Psoas muscle (tissue), 7 donors: ENCODE measurements at regions not wholly inside any gene's neighbourhood (a gene's known extent, or its start where the extent isn't known, plus 50 kb on each side); places are given as distances from the start of the nearest gene placed in this dataset.

Source experiments
- ATAC-seq, 4 donors: fragments of 200-7000 bp; cut with Tn5 transposase; one replicate each; pipeline ENCODE4 v1.9.1; 2020; ENCODE audit warnings: moderate library complexity in 3 of 4, mild to moderate bottlenecking in 2 of 4
- DNase-seq, 2 donors: peaks; one replicate each; pipeline ENCODE4 v3.0.0-alpha.2; 2020
- H3K27ac ChIP-seq: fragments of 200-600 bp; one replicate; pipeline ENCODE4 v1.8.0; 2022
- H3K27me3 ChIP-seq, 3 donors: fragments of 200-600 bp in 1 of 3; one replicate each; pipeline versions ENCODE4 v1.6.1 to v1.8.0; 2013 to 2022; ENCODE audit warnings: low read length in 2 of 3, mild to moderate bottlenecking in 2 of 3, moderate library complexity in 1 of 3; ENCODE audit not compliant: insufficient read depth in 3 of 3
- H3K36me3 ChIP-seq, 2 donors: fragments of 200-600 bp in 1 of 2; one replicate each; pipeline versions ENCODE4 v1.6.1 to v1.8.0; 2013 to 2022; ENCODE audit warnings: low read depth in 1 of 2, mild to moderate bottlenecking in 1 of 2, moderate library complexity in 1 of 2; ENCODE audit not compliant: insufficient read depth in 1 of 2
- H3K4me1 ChIP-seq: fragments of 200-600 bp; one replicate; pipeline ENCODE4 v1.8.0; 2022
- H3K4me3 ChIP-seq: fragments of 200-600 bp; one replicate; pipeline ENCODE4 v1.8.0; 2022; ENCODE audit warnings: mild to moderate bottlenecking
- H3K9me3 ChIP-seq: fragments of 200-600 bp; one replicate; pipeline ENCODE4 v1.8.0; 2022
- WGBS, 3 donors: extraction: QIAGEN DNeasy Blood & Tissue Kit; methylation state at CpG; one replicate each; pipeline versions ENCODE4 v1.1.6 to v1.1.7; 2013; 5-methylcytosine and 5-hydroxymethylcytosine counted together
- intact Hi-C, 2 donors: fragments of 100-400 bp; cut with DNase I; formaldehyde crosslinking; loops; one replicate each; pipeline versions ENCODE4 v1.11.0 to v1.14.2; 2022
- TF ChIP-seq, protein P1 (sequence below): fragments of 200-600 bp; IDR thresholded peaks from one replicate; pipeline ENCODE4 v1.8.0; 2022; ENCODE audit warnings: antibody characterized with exemption
- donor health status: healthy with polysubstance abuse.
- donor health status: DM: no; HTN: no; CAD: no; lungs with moderate emphysema.
- donor health status: Bipolar disorder and iron deficiency.
- donor health status: healthy.
- donor health status: DM: yes; HTN: yes; CAD: no.
- donor health status: DM: no; HTN: no; CAD: no.
- donor health status: DM: yes; HTN: yes; CAD: no.

DNA sequence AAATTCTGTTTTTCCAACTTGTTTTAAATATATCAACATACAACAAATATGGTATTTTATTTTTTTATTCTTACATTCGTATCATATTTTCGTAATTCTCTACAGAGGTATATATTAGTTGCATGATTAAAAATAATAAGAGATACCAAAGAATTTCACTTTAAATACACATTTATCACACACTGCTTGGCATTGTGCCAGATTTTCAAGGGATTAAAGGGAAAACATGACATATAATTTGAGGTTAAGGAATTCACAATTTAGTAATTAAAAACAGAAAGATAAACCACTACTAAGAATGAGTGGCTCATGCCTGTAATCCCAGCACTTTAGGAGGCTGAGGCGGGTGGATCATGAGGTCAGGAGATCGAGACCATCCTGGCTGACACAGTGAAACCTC is 484.7 kb upstream of the SORCS1 start:
- H3K36me3 ChIP-seq: no peaks in the 10 kb centered on the region
- 92 to 95% (median 93%) methylated on average over 4 of the region's 4 CpGs for WGBS, 3 donors
- DNase-seq (no peak), ATAC-seq (no peak)
- H3K4me1 ChIP-seq: no peaks in the 10 kb centered on the region
- no peaks in the 10 kb centered on the region for H3K9me3 ChIP-seq
- no peak overlapping the region for H3K27ac ChIP-seq
- no peaks in the 10 kb centered on the region for H3K27me3 ChIP-seq
- TF ChIP-seq, protein P1, sequence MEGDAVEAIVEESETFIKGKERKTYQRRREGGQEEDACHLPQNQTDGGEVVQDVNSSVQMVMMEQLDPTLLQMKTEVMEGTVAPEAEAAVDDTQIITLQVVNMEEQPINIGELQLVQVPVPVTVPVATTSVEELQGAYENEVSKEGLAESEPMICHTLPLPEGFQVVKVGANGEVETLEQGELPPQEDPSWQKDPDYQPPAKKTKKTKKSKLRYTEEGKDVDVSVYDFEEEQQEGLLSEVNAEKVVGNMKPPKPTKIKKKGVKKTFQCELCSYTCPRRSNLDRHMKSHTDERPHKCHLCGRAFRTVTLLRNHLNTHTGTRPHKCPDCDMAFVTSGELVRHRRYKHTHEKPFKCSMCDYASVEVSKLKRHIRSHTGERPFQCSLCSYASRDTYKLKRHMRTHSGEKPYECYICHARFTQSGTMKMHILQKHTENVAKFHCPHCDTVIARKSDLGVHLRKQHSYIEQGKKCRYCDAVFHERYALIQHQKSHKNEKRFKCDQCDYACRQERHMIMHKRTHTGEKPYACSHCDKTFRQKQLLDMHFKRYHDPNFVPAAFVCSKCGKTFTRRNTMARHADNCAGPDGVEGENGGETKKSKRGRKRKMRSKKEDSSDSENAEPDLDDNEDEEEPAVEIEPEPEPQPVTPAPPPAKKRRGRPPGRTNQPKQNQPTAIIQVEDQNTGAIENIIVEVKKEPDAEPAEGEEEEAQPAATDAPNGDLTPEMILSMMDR: no peak
- intact Hi-C loops: no loop called here
- H3K4me3 ChIP-seq: no peak overlapping the region

DNA sequence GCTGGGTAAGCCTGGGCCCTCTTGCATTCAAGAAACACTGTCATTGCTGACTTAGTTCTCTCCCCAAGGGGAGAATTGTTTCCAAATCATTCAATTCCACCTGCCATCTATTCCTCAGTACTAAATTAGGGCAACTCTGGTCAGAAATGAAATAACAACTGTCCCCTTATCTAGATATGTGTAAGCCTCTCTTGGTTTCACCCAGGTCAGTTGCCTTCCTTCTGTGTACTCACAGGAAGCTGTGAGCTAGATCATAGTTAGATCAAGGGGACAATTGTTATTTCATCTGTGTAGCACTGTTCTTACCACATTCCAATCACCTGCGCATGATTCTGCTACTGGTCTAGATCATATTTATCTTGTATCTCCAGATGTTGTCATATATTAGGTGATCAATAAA is 483.0 kb upstream of the SORCS1 start:
- H3K4me3 ChIP-seq: no peak overlapping the region
- no peaks in the 10 kb centered on the region for H3K4me1 ChIP-seq
- H3K9me3 ChIP-seq: no peaks in the 10 kb centered on the region
- TF ChIP-seq, protein P1: no peak
- H3K27ac ChIP-seq: no peak overlapping the region
- H3K27me3 ChIP-seq: no peaks in the 10 kb centered on the region
- ATAC-seq (no peak), DNase-seq (no peak)
- intact Hi-C loops: no loop called here
- no peaks in the 10 kb centered on the region for H3K36me3 ChIP-seq
- WGBS, 3 donors: 77 to 79% (median 78%) methylated on average over 1 of the region's 1 CpG

DNA sequence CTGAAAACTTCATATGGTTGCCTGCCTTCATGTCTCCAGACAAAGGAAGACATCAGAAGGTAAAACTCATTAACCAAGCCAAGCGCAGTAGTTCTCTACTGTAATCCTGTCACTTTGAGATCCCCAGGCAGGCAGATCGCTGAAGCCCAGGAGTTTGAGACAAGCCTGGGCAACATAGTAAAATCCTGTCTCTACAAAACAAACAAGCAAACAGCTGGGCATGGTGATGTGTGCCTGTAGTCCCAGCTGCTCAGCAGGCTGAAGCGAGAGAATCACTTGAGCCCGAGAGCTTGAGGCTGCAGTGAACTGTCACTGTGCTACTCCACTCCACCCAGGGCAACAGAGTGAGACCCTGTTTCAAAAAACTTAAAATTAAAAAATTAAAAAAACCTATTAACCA is 467.4 kb upstream of the SORCS1 start:
- Histone ChIP-seq H3K27me3 (no peaks in the 10 kb centered on the region), H3K9me3 (no peaks in the 10 kb centered on the region), H3K4me3 (no peak overlapping the region), H3K4me1 (no peaks in the 10 kb centered on the region), H3K27ac (no peak overlapping the region), H3K36me3 (no peaks in the 10 kb centered on the region)
- 61 to 67% (median 66%) methylated on average over 4 of the region's 4 CpGs for WGBS, 3 donors
- DNase-seq: no peak
- intact Hi-C loops: no loop called here
- TF ChIP-seq, protein P1: no peak
- no peak for ATAC-seq

DNA sequence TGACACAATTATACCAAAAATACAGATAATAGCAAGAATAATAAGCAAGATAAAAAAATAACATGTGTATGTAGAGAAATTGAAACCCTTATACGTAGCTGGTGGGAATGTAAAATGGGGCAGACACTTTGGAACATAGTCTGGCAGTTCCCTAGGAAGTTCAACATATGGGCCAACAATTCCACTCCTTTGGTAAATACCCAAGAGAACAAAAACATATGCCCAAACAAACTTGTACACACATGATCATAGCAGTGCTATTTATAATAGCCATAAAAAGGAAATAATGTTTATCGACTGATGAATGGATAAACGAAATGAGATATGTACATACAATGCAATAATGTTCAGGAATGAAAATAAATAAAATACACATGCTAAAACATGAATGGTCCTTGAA is 462.4 kb upstream of the SORCS1 start:
- H3K4me3 ChIP-seq: no peak overlapping the region
- no peaks in the 10 kb centered on the region for H3K36me3 ChIP-seq
- H3K27ac ChIP-seq: no peak overlapping the region
- intact Hi-C loops: no loop called here
- H3K4me1 ChIP-seq: no peaks in the 10 kb centered on the region
- WGBS, 3 donors: 82 to 87% (median 84%) methylated on average over 3 of the region's 3 CpGs
- H3K27me3 ChIP-seq: no peaks in the 10 kb centered on the region
- no peak for ATAC-seq
- H3K9me3 ChIP-seq: no peaks in the 10 kb centered on the region
- no peak for DNase-seq
- TF ChIP-seq, protein P1: no peak

DNA sequence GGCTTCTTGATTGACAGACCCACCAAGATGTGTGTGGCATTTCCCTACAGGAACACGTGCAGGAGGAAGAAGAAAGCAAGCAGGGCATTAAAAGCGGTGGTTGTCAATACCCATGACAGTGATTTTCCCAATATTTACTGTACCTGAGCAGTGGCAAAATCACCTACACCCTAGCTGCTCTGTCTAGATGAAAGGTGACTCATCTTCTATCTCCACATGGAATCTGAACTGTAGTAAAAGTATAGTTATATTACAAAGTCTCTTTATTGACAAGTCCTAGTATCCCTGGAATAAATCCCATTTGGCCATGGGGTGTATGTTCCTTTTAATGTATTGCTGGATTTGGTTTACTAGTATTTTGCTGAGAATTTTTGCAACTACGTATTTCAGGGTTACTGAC is 458.8 kb upstream of the SORCS1 start:
- TF ChIP-seq, protein P1: no peak
- H3K9me3 ChIP-seq: no peaks in the 10 kb centered on the region
- no peak overlapping the region for H3K4me3 ChIP-seq
- ATAC-seq (no peak), DNase-seq (no peak)
- H3K27ac ChIP-seq: no peak overlapping the region
- WGBS, 3 donors: 69 to 83% (median 74%) methylated on average over 3 of the region's 3 CpGs
- no peaks in the 10 kb centered on the region for H3K4me1 ChIP-seq
- no peaks in the 10 kb centered on the region for H3K27me3 ChIP-seq
- intact Hi-C loops: no loop called here
- H3K36me3 ChIP-seq: no peaks in the 10 kb centered on the region
